ENCODE measurements at regions not wholly inside any gene's neighbourhood (a gene's known extent, or its start where the extent isn't known, plus 50 kb on each side); places are given as distances from the start of the nearest gene placed in this dataset.
"Not testable (repeated sequence)": the region's sequence is repeated elsewhere in the genome, so short reads cannot be mapped to it uniquely, and the experiment has no call there.

GRCh38 chr14:22184157-22184829 lies 404.7 kb downstream of the DAD1 start:
- no peak for FAIRE-seq

- no peak for FAIRE-seq
Measured at GRCh38 chr14:22180045-22180444, 409.0 kb downstream of the DAD1 start.

GRCh38 chr14:22179190-22179589 lies 409.8 kb downstream of the DAD1 start:
- FAIRE-seq: no peak

GRCh38 chr14:22178333-22178839 lies 410.6 kb downstream of the DAD1 start:
- no peak for FAIRE-seq

GRCh38 chr14:22177870-22178269 lies 411.2 kb downstream of the DAD1 start:
- FAIRE-seq: no peak

- no peak for FAIRE-seq
Measured at GRCh38 chr14:22176957-22177356, 412.1 kb downstream of the DAD1 start.

- not testable (repeated sequence) for FAIRE-seq
Measured at GRCh38 chr14:22175278-22175558, 413.8 kb downstream of the DAD1 start.

GRCh38 chr14:22174412-22175277 lies 414.4 kb downstream of the DAD1 start:
- FAIRE-seq: no peak

- no peak for FAIRE-seq
Measured at GRCh38 chr14:22168092-22168955, 420.7 kb downstream of the DAD1 start.

- no peak for FAIRE-seq
Measured at GRCh38 chr14:22164616-22165015, 424.4 kb downstream of the DAD1 start.

- no peak for FAIRE-seq
Measured at GRCh38 chr14:22163051-22163450, 426.0 kb downstream of the DAD1 start.

- no peak for FAIRE-seq
Measured at GRCh38 chr14:22159957-22160356, 429.1 kb downstream of the DAD1 start.

GRCh38 chr14:22159099-22159498 lies 429.9 kb downstream of the DAD1 start:
- FAIRE-seq: no peak

- no peak for FAIRE-seq
Measured at GRCh38 chr14:22158560-22158959, 430.5 kb downstream of the DAD1 start.

- FAIRE-seq: no peak
Measured at GRCh38 chr14:22155571-22155970, 433.5 kb downstream of the DAD1 start.

- FAIRE-seq: no peak
Measured at GRCh38 chr14:22152903-22153302, 436.1 kb downstream of the DAD1 start.

GRCh38 chr14:22152161-22152870 lies 436.7 kb downstream of the DAD1 start:
- FAIRE-seq: no peak

GRCh38 chr14:22151121-22151520 lies 437.9 kb downstream of the DAD1 start:
- no peak for FAIRE-seq

- no peak for FAIRE-seq
Measured at GRCh38 chr14:22149058-22149457, 440.0 kb downstream of the DAD1 start.

- FAIRE-seq: no peak
Measured at GRCh38 chr14:22147716-22148115, 441.3 kb downstream of the DAD1 start.

- FAIRE-seq: no peak
Measured at GRCh38 chr14:22143363-22143762, 445.7 kb downstream of the DAD1 start.

GRCh38 chr14:22140633-22141032 lies 448.4 kb downstream of the DAD1 start:
- FAIRE-seq: no peak
